AG09319 (cell line): ENCODE measurements at regions not wholly inside any gene's neighbourhood (a gene's known extent, or its start where the extent isn't known, plus 50 kb on each side); places are given as distances from the start of the nearest gene placed in this dataset.

Source experiments
- DNase-seq: peaks from one replicate; pipeline ENCODE4 v3.0.0-alpha.2; 2010; ENCODE audit warnings: low read depth; ENCODE audit errors: extremely low read depth
- TF ChIP-seq, protein P1 (sequence below): IDR thresholded peaks from 2 replicates; pipeline ENCODE4 v1.5.1; 2011; ENCODE audit warnings: low read depth, mild to moderate bottlenecking, inconsistent platforms, low read length, moderate library complexity

DNA sequence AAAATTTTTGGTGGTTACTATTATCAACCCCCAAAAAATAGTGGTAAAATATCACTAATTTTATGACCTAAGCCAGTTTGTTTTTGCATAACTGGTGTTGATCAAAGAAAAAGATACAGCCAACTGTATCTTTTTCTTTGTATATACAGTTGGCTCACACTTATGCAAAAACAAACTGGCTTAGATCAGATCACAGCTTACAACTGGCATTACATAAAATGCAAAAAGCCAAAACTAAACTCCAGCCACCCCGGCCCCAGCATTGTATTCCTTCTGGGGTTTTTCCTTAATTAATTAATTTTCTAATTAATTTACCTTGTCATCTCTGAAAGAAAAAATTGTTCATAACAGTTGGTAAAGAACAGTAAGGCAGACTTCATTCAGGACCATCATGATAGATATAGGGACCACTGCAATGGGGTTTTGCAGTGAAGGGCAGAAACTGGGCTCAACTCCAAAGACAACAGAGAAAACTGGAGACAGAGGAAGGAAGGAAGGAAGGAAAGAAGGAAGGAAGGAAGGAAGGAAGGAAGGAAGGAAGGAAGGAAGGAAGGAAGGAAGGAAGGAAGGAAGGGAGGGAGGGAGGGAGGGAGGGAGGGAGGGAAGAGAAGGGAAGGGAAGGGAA lies 202.1 kb downstream of the HNRNPD start:
- TF ChIP-seq, protein P1, sequence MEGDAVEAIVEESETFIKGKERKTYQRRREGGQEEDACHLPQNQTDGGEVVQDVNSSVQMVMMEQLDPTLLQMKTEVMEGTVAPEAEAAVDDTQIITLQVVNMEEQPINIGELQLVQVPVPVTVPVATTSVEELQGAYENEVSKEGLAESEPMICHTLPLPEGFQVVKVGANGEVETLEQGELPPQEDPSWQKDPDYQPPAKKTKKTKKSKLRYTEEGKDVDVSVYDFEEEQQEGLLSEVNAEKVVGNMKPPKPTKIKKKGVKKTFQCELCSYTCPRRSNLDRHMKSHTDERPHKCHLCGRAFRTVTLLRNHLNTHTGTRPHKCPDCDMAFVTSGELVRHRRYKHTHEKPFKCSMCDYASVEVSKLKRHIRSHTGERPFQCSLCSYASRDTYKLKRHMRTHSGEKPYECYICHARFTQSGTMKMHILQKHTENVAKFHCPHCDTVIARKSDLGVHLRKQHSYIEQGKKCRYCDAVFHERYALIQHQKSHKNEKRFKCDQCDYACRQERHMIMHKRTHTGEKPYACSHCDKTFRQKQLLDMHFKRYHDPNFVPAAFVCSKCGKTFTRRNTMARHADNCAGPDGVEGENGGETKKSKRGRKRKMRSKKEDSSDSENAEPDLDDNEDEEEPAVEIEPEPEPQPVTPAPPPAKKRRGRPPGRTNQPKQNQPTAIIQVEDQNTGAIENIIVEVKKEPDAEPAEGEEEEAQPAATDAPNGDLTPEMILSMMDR, result no peak
- DNase-seq, result no peak

DNA sequence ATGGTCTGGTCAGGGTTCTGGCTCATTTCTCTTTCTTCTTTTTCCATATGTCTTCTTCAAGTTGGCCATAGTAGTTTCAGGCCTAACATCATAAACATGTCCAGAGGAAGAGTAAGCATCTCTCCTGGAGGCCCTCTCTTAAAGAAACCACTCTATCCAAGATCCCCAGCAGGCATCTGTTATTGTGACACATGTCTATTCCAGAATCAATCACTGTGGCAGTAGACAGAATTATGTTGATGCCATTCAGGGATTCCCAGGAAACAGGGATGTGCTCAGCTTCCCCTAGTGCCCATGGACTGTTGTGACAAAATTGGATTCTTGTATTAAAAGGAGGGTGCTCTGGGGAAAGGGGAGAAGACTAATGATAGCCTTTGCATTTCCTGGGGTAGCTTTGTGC lies 224.0 kb downstream of the HNRNPD start:
- TF ChIP-seq, protein P1, result no peak
- no peak for DNase-seq

DNA sequence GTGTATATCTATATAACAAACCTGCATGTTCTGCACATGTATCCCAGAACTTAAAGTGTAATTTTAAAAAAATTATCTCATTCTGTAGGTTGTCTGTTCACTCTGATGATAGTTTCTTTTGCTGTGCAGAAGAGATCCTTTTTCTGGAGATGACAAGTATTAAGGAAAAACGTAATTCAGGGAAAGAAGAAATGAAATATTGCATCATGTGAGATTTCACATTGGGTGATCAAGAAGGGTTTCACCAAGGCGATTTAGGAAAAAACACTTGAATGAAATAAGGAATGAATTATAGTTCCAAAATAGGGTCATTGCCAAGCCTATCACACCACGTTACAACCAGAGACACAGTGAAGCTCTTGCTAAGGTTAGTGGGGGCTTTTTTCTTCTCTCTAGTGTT lies 227.9 kb downstream of the HNRNPD start:
- TF ChIP-seq, protein P1, result no peak
- no peak for DNase-seq

DNA sequence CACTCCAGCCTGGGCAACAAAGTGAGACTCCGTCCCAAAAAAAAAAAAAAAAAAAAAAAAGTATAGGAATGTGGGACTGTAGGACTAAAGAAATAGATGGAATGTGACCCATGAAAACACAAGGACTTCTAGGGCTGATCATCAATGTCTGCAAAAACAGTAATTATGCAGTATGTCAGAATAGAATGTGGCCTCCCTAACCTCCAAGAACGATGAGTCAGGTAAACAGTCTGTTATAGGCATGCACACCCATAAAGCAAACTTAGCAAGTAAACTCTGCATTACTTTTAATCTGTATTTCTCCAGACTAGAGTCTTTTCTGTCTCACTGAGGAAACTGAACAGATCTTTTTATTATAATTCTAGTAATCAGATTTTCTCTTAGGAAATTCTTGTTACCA lies 233.4 kb downstream of the HNRNPD start:
- no peak for DNase-seq
- TF ChIP-seq, protein P1, result no peak

DNA sequence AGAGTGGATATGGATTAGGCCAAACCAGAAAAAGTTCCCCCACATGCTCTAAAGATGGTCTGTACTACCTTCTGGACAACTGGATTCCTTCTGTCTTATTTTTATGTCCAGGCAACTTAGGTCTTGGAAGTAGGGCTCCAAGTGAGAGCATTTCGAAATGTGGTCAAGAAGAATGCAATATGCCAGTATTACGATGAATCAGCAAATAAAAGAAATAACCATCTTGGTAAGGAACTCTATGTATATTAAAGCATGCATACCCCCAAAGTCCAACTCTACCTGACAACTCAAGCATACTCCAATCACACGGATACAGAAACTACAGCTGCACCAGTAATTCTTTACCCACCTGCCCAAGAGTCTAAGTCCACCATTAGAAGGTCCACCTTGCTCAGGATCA lies 234.5 kb downstream of the HNRNPD start:
- no peak for DNase-seq
- TF ChIP-seq, protein P1, result no peak

DNA sequence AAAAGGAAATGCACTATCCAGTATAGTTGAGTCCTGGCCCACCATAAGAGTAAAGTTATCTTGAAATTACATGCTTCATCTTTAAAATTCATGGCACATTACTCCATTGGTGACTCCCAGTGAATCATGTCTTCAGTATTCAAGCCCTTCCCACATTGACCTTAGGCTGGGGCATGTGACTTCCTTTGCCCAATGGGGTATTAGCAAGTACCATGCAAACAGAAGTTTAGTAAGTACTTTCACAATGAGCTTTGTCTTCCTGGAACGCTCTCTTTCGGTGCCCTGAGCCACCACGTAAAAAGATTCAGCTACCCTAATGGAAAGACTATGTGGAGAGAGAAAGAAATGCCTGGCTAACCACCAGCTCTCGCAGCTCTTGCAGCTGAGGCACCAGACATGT lies 235.4 kb downstream of the HNRNPD start:
- TF ChIP-seq, protein P1, result no peak

DNA sequence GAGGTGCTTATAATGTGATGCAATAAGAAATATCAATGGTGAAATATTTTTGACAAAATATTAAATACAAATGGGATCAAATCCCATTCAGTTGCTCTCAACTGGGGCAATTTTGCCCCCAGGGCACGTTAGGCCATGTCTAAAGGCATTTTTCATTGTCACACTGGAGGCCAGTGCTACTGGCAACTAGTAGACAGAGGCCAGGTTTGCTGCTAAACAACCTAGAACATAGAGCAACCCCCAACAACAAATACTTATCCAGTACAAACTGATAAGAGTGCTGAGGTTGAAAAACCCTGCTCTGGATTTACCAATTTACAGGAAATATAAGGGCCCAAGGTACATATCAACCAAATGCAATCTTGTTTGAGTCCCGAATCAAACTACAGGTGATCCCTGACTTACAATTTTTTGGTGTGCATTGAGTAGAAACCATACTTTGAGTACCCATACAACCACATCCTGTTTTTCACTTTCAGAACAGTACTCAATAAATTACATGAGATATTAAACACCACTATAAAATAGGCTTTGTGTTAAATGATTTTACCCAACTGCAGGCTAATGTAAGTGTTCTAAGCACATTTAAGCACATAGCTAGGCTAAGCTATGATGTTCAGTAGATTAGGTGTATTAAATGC lies 237.5 kb downstream of the HNRNPD start:
- TF ChIP-seq, protein P1, result no peak
- DNase-seq, result no peak

More for the DNA sequence above, 235.4 kb downstream of the HNRNPD start:
- DNase-seq, result no peak
